Right renal cortex interstitium (tissue), 3 donors: ENCODE measurements at regions not wholly inside any gene's neighbourhood (a gene's known extent, or its start where the extent isn't known, plus 50 kb on each side); places are given as distances from the start of the nearest gene placed in this dataset.
"Not testable (repeated sequence)": the region's sequence is repeated elsewhere in the genome, so short reads cannot be mapped to it uniquely, and the experiment has no call there.

Source experiments
- DNase-seq, 3 donors: peaks; one replicate each; pipeline ENCODE4 v3.0.0-alpha.2; 2013; ENCODE audit warnings: low read depth in 3 of 3, low spot score in 2 of 3

- DNase-seq = not testable (repeated sequence)
Observed at GRCh38 chr20:47983642-47984041, 198.4 kb upstream of the SULF2 start.

GRCh38 chr20:47982574-47983360, 197.5 kb upstream of the SULF2 start:
- no peak for DNase-seq

- DNase-seq = no peak
Observed at GRCh38 chr20:47981222-47981621, 195.9 kb upstream of the SULF2 start.

- no peak for DNase-seq
Observed at GRCh38 chr20:47980336-47981177, 195.3 kb upstream of the SULF2 start.

DNA sequence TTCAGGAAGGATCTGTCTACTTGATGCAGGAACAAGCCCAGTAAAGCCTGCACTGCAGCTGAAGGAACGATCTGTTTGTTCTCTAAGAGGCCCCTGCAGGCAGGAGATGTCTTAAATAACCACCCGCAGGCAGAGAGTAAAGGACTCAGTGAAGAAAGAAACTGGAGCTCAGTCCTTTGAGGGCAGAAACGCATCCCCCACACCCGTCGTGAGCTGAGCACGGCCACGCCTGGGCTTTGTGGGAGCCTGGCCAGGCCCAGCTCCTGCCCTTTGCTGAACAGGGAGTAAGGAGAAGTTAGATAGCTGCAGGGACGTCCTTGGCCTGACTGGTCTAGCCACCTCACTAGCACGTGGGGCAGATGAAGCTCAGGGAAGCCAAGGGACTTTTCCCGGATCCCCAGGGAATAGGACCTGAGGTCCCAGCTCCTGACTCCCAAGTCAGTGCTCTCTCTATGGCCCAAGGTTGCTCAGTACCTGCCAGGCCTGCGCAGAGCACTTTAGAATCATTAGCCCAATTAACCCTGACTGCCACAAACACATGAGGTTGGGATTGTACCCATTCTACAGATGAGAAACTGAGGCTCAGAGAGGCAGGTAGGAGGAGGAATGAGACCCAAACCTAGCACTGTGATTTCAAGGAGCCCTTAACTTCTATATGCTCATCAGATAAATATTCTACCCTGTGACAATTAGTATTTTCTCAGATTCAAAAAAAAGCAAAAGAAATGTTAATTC, 194.2 kb upstream of the SULF2 start:
- DNase-seq = not testable (repeated sequence)

- not testable (repeated sequence) for DNase-seq
Observed at GRCh38 chr20:47978428-47979120, 193.3 kb upstream of the SULF2 start.

DNA sequence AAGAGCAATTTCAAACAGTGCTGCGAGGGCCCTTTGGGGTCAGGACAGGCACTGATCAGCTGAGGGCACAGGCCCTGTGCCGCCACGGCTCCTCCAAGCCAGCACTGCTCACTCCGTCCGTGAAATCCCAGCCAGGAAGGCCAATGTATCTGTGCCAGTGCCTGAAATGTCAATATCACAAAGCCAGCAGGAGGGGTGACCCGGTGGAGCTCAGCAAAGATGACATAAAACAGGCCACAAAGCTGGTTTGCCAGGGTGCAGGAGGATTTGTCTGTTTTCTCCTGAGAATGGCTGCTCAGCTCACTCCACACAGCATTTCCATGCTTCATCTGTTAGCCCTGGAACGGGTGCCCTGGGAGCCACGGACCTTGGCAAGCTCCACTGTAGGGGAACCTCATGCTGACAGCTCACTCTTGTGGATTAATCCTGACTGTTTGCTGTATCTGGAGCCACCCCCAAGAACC, 192.5 kb upstream of the SULF2 start:
- not testable (repeated sequence) for DNase-seq

- not testable (repeated sequence) for DNase-seq
Observed at GRCh38 chr20:47977017-47977788, 191.9 kb upstream of the SULF2 start.

- no peak for DNase-seq
Observed at GRCh38 chr20:47974234-47974878, 189.1 kb upstream of the SULF2 start.

- DNase-seq = no peak
Observed at GRCh38 chr20:47973519-47974233, 188.4 kb upstream of the SULF2 start.

GRCh38 chr20:47972916-47973309, 187.6 kb upstream of the SULF2 start:
- no peak for DNase-seq

DNA sequence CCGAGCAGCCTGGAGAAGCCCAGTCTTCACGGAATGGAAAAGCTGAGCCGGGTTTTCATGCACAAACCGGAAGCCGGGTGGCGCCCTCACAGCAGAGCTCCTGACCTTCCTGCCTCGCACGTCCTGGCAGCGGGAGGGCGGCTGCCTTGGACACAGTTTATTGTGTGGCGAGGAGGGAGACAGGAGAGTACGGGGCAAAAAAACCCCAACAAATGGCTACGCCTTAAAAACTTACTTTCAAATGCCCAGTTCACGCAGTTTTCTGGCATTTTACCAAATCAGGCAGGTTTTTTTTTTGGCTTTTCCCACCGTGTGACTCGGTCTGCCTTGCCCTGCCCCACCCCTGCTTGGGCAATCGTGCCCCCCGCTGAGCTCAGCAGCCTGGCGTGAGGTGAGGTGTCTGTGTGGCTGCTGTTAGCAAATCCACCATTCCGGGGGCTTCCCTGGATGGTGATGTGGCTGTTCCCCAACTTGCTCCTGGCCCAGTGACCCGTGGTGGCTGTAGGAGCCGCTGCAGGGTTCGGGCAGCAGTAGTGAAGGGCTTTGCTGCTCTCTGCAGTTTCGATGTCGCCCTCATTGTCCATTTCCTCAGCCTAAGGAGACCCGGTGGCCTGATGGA, 187.1 kb upstream of the SULF2 start:
- not testable (repeated sequence) for DNase-seq

DNA sequence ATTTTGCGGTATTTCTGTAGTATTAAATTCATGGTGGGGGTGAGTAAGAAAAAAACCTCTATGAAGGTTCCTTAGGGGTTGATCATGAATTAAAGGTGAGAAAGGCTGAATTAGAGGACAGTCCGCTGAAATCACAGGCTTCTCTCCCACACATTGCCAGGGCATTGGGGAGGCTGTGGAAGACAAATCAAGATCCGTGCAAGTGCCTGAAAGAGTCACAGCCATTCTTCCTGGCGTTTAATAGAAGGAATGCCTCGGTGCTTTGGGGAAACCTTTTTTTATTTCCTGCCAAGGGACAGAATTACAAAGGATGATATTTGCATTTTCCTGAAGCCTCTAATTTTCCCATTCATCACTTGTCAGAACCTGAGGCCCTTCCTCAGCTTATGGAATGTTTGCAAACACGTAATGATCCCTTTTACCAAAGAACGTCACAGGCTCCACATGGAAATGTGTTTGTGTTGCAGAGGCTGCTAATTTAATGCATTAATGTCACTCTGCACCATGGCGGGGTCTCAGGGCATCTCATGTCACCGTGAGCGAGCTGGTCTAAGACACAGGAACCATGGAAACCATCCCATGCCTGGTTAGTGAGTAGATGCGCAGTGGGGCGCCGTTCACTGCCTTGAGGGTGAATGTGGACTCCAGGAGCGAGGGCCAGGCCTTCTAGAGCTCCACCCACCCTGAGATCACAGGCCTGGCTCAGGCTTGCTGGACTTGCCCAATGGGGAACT, 185.9 kb upstream of the SULF2 start:
- DNase-seq = no peak

DNA sequence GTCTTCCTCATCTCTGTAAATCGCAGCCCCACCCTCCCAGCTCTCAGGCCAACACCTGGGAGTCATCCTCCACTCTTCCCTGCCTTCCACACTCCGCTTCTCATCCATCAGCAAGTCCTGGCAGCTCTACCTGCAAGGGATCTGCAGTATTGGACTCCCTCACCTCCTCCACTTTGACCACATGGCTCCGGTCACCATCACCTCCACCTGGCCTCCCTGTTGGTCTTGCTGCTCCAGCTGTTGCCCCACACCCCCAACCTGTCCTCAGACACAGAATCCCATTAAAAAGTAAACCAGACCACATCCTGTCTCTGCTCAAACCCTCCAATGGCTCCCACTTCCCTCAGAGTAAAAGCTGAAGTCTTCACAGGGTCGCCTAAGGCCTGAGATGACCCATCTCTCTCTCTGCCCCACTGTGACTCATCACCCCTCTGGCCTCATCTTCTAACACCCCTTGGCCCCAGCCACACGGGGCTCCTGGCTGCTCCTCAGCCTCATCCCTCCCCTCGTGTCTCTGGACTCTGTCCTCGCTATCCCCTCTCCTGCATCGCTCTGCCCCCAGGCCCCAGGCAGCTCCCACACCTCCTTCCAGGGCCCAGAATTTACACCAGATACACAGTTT, 185.1 kb upstream of the SULF2 start:
- no peak for DNase-seq

DNA sequence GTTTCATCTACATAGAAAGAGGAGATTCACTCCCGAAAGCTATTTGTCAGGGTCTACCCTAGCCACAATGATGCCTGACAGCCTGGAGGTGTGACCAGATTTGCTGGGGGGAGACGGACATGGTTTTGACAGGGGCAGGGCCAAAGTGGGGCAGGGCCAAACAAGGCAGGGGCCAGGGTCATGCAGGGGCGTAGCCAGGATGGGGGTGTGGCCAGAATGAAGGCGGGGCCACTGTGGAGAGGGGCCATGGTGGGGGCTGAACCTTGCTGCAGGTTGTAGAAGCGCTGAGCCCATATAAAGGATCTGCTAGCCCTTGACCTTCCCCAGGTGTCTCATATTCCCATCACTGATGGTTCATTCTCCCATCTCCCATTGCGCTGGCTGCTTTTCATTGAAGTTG, 184.1 kb upstream of the SULF2 start:
- DNase-seq = no peak

- no peak for DNase-seq
Observed at GRCh38 chr20:47968541-47969310, 183.4 kb upstream of the SULF2 start.
